HG03354 (cell line): ENCODE measurements at regions not wholly inside any gene's neighbourhood (a gene's known extent, or its start where the extent isn't known, plus 50 kb on each side); places are given as distances from the start of the nearest gene placed in this dataset.

Experiments
- ATAC-seq: cut with Tn5 transposase; IDR thresholded peaks from one replicate; pipeline ENCODE4 v1.9.1; 2021; ENCODE audit warnings: mild to moderate bottlenecking; ENCODE audit not compliant: unreplicated experiment, poor library complexity, severe bottlenecking

- no peak for ATAC-seq
Measured at GRCh38 chr5:158644301-158644700, 455.4 kb downstream of the EBF1 start.

GRCh38 chr5:158643840-158644239, 455.9 kb downstream of the EBF1 start:
- ATAC-seq, result no peak

DNA sequence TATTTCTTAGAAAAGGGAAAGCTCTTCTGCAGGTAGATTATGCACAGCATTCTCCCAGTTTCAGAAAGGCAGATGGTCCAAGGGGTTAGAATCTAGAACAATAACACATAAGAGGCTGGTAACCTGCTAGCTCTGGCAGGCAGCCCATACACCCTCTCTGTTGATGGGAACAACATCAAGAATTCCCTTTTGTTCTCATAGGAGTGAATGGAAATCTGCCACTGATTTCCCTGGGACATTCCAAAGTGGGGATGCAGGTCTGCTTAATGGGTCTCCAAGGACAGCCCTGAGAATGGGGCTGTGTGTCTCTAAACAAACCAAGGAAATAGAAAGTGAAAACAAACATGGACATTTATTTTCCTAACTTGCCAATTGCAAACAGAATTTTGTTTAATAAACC, 456.8 kb downstream of the EBF1 start:
- no peak for ATAC-seq

DNA sequence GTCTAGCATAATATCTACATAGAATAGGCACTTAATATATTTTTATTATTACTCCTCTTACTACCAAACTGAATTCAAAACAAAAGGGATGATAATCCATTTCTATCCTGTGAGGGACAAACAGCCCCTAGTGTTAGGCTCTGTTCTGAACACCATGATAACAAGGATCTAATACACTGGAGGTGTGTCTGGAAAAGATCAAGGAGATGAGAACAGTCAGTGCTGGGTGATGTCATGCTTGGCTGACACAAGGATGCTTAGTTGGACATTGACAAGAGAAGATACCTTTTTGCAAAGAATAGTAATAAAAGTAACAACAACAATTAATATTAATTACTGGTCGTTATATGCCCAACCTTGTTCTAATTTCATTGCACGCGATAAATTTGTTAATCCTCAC, 458.7 kb downstream of the EBF1 start:
- no peak for ATAC-seq

- no peak for ATAC-seq
Measured at GRCh38 chr5:158640593-158640980, 459.1 kb downstream of the EBF1 start.

DNA sequence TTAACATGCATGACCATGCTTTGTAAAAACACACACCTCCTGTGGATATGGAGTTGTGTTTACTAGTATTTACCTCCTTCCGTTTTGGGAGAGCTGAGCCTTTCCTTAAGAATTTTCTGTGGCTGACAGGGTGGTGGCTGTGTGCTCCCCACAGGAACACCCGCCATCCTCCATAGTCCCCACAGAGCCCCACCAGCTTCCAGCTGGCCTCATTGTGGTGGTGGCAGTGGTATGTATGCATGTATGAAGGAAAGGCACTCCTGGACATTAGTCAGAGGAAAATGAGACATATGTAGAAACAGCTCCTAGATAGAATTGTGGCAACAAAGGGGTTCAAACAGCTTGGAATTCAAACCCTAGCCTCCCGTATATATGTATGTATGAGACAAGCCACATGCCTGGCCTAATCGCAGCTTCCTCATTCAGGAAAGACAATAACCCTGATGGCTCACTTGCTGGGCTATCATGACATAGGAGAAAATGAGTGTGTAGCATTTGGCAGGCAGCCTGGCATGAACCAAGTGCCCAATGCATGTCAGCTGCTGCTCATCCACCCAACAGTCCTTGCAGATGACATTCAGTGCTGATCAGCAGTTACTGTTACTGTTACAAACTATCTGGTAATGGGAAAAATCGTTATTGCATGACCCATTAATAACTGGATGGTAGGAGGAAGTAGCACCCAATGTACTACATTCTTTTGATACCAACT, 459.7 kb downstream of the EBF1 start:
- ATAC-seq, result no peak

GRCh38 chr5:158638396-158638795, 461.3 kb downstream of the EBF1 start:
- ATAC-seq, result no peak

GRCh38 chr5:158637039-158637438, 462.7 kb downstream of the EBF1 start:
- no peak for ATAC-seq

- ATAC-seq, result no peak
Measured at GRCh38 chr5:158635565-158635964, 464.2 kb downstream of the EBF1 start.

GRCh38 chr5:158634714-158635113, 465.0 kb downstream of the EBF1 start:
- ATAC-seq, result no peak

GRCh38 chr5:158629591-158630312, 470.0 kb downstream of the EBF1 start:
- ATAC-seq, result no peak

DNA sequence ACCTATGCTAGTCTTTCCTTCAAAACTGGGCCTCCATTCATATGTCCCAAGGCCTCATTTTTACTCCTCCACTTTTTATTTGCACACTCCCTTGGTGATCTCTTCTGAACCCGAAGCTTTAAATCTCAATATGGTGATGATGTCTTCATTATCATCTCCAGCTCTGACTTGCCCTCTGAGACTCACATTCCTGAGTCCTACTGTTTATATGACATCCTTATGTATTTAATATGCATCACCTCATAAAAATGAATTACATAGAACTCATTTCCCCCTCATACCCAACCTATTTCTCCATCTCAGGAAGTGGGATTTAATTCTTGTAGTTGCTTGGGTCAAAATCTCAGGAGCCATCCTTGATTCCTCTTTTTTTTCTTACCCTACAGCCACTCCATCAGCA, 473.0 kb downstream of the EBF1 start:
- ATAC-seq, result no peak

DNA sequence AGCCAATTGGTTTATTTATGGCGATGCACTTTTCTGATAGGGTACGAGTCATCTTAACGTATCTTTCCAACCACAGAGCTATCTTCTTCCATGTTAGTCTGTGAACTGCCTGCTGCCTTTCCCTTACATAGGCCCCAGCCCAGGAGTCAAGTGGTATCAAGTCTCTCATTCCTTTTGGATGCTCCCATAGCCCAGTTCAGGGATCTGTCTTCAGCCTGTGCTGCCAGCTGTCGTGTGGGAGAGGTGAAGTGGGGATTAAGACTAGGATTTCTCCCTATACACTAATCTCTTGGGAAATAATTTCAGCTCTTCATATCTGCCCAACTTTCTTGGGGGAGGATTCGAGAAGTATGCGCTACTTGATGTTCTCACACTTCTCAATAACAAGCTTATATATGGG, 475.7 kb downstream of the EBF1 start:
- ATAC-seq, result no peak

DNA sequence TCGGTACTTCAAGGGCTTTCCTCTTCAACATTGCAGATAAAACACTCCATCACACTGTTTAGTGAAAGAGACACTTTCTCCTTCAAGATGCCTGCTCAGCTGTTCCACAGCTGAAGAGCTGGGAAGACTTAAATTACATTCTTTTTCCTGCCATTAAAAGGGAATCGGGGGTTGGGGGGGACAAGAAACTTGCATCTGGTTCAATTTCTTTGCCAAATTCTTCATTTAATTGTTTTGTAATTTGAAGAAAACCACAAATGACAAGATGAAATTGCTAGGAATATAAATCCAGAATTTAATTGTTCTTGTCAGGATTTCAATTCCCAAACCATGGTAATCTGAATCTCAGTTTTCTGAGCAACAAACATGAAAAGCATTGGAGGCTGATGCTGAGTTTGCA, 478.3 kb downstream of the EBF1 start:
- ATAC-seq, result no peak

- ATAC-seq, result no peak
Measured at GRCh38 chr5:158619083-158619788, 480.5 kb downstream of the EBF1 start.

DNA sequence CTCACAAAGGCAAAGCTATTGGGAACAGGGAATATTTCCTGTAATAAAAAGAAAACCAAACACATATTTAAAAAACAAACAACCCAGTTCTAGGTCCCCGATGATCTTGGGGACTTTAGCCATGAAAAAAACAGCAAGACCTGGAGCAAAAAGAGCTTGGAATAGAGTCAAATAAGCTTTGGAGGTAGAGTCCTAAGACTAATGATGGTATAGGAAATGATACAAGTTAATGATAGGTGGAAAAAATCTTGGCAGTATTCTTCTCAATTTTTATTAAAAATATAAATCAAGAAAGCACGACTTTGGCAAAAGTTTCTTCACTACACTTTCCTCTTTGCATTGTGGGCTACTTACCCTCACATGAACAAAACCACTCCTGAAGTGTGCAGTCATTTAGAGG, 481.5 kb downstream of the EBF1 start:
- no peak for ATAC-seq

DNA sequence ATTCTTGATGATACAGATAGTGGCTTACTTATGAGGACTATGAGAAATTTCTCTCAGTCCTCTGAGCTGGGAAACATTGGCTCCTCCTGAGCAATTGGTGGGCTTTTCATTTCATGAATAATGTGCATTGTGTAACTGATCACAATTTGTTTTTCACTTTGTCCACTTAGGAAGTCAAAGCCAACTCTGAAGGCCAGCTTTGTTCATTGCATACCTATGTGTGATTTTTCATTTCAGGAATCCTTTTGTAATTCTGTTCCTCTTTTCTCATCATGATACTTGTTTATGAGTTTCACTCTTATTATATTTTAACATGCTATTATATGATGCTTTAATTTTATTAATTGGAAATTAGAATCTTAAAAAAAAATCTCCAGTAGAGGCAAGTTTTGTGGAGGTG, 483.0 kb downstream of the EBF1 start:
- no peak for ATAC-seq

GRCh38 chr5:158614951-158615350, 484.8 kb downstream of the EBF1 start:
- ATAC-seq, result no peak

- ATAC-seq, result no peak
Measured at GRCh38 chr5:158611581-158611980, 488.1 kb downstream of the EBF1 start.

DNA sequence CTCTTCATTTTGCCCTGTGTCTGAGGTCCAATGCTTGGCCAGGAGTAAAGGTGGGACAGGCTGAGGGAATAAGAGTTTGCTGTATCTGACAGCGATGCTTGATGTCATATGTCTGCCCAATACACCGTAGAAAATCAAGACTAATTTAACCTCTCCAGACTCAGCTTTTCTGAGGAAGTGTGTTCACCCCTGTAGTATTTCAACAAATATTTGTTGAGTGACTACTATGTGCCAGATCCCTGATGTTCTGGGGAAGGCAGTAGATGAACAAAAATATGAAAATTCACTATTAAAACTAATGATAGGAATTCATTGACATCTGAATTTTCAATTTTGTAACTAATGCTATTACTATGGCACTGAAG, 489.7 kb downstream of the EBF1 start:
- no peak for ATAC-seq
